Karpas-422 (cell line): ENCODE measurements at regions not wholly inside any gene's neighbourhood (a gene's known extent, or its start where the extent isn't known, plus 50 kb on each side); places are given as distances from the start of the nearest gene placed in this dataset.

Experiments used
- DNase-seq: peaks from one replicate; pipeline ENCODE4 v3.0.0-alpha.2; 2015
- H2AFZ ChIP-seq: fragments of 200-600 bp; sonication (generic); 2 replicates; pipeline ENCODE4 v1.6.1; 2014; ENCODE audit warnings: antibody characterized with exemption, low read length, mixed read lengths
- H3K27ac ChIP-seq: fragments of 200-600 bp; sonication (generic); 2 replicates; pipeline ENCODE4 v1.5.1; 2014; ENCODE audit warnings: mild to moderate bottlenecking, low read length, moderate library complexity
- H3K27me3 ChIP-seq: fragments of 200-600 bp; sonication (generic); 2 replicates; pipeline ENCODE4 v1.6.1; 2014; ENCODE audit warnings: low read length, mixed read lengths
- H3K36me3 ChIP-seq: fragments of 200-600 bp; sonication (generic); 2 replicates; pipeline ENCODE4 v1.6.1; 2014; ENCODE audit warnings: low read length, mixed read lengths; ENCODE audit not compliant: insufficient read depth
- H3K4me1 ChIP-seq: fragments of 200-600 bp; sonication (generic); 2 replicates; pipeline ENCODE4 v1.6.1; 2014; ENCODE audit warnings: mild to moderate bottlenecking, low read length, mixed read lengths
- H3K4me2 ChIP-seq: fragments of 200-600 bp; sonication (generic); 2 replicates; pipeline ENCODE4 v1.6.1; 2014; ENCODE audit warnings: low read length, low read depth, mild to moderate bottlenecking; ENCODE audit not compliant: poor library complexity, severe bottlenecking
- H3K4me3 ChIP-seq: fragments of 200-600 bp; sonication (generic); 2 replicates; pipeline ENCODE4 v1.5.1; 2014; ENCODE audit warnings: mild to moderate bottlenecking, antibody characterized with exemption, low read length, mixed read lengths
- H3K79me2 ChIP-seq: fragments of 200-600 bp; sonication (generic); 2 replicates; pipeline ENCODE4 v1.6.1; 2014; ENCODE audit warnings: mild to moderate bottlenecking, low read length, mixed read lengths
- H3K9ac ChIP-seq: fragments of 200-600 bp; sonication (generic); 2 replicates; pipeline ENCODE4 v1.6.0; 2014; ENCODE audit warnings: low read length
- H3K9me2 ChIP-seq: fragments of 200-600 bp; sonication (generic), shearing (Covaris generic); replicated peaks from 2 replicates; pipeline ENCODE4 v1.6.0; 2014; ENCODE audit warnings: mild to moderate bottlenecking, low read length, moderate library complexity; ENCODE audit not compliant: insufficient read depth
- H3K9me3 ChIP-seq: fragments of 300-700, 200-600 bp; sonication (generic); 2 replicates; pipeline ENCODE4 v1.6.1; 2014; ENCODE audit warnings: low read length, mixed read lengths
- H4K20me1 ChIP-seq: fragments of 200-600 bp; sonication (generic); 2 replicates; pipeline ENCODE4 v1.6.1; 2014; ENCODE audit warnings: mild to moderate bottlenecking, antibody characterized with exemption, low read length, low read depth; ENCODE audit not compliant: insufficient read depth

- H3K27me3 ChIP-seq = no peaks in the 10 kb centered on the region
- no peaks in the 10 kb centered on the region for H3K4me1 ChIP-seq
- no peak overlapping the region for H3K4me2 ChIP-seq
- H4K20me1 ChIP-seq = no peaks in the 10 kb centered on the region
- H3K9ac ChIP-seq = no peak overlapping the region
- no peak for DNase-seq
- H3K79me2 ChIP-seq = no peaks in the 10 kb centered on the region
- no peaks in the 10 kb centered on the region for H3K36me3 ChIP-seq
- H3K9me2 ChIP-seq = no peaks in the 10 kb centered on the region
- H2AFZ ChIP-seq = no peak overlapping the region
- no peak overlapping the region for H3K27ac ChIP-seq
- no peaks in the 10 kb centered on the region for H3K9me3 ChIP-seq
- no peak overlapping the region for H3K4me3 ChIP-seq
Measured at GRCh38 chrX:151796576-151796975, 62.0 kb downstream of the CNGA2 start.

DNA sequence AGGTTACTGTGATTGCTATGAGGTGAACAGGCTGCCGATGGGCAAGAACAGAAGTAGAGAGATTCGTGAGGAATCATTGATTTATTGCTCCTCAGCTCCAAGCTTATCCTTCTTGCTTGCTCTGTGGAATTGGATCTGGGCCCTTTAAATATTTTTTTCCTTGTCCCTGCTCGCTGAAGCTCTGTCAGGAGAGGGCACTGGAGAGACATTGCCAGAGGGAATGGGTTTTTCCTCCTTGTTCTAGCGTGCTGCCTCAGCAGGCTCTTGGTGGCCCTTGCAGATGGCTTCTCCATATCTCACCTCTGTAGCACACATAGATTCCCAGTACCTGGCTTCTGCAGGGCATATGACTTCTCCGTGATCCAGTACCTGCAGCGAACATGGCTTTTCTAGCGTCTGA is 67.4 kb downstream of the CNGA2 start:
- no peak overlapping the region for H3K4me2 ChIP-seq
- H4K20me1 ChIP-seq = no peaks in the 10 kb centered on the region
- no peaks in the 10 kb centered on the region for H3K9me3 ChIP-seq
- H3K79me2 ChIP-seq = no peaks in the 10 kb centered on the region
- H2AFZ ChIP-seq = no peak overlapping the region
- no peak for DNase-seq
- no peaks in the 10 kb centered on the region for H3K36me3 ChIP-seq
- no peak overlapping the region for H3K27ac ChIP-seq
- no peaks in the 10 kb centered on the region for H3K27me3 ChIP-seq
- H3K9ac ChIP-seq = no peak overlapping the region
- no peak overlapping the region for H3K4me3 ChIP-seq
- H3K4me1 ChIP-seq = no peaks in the 10 kb centered on the region
- no peaks in the 10 kb centered on the region for H3K9me2 ChIP-seq

GRCh38 chrX:151806967-151807540 is 72.5 kb downstream of the CNGA2 start:
- no peak overlapping the region for H2AFZ ChIP-seq
- H3K4me1 ChIP-seq = no peaks in the 10 kb centered on the region

DNA sequence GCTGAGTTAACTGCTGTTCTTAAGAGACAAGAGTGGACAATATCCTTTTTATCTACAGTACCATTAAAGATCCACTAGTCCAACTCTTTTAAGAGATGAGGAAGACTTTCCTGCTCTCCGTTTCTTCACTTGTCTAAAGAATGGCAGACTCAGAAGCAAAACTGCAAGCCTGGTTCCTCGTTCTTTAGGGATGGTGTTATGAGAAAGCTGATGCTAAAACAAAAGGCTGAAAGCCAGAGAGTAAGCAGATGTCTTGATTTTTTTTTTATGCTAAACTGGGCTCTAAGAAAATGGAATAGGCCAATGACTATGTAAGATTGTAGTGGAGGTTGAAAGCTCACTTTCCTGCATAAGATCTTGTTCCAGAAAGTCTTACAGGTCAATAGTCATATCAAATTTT is 78.1 kb downstream of the CNGA2 start:
- no peak overlapping the region for H3K4me2 ChIP-seq
- H3K4me1 ChIP-seq = no peaks in the 10 kb centered on the region
- H3K4me3 ChIP-seq = no peak overlapping the region
- H4K20me1 ChIP-seq = no peaks in the 10 kb centered on the region
- no peaks in the 10 kb centered on the region for H3K9me2 ChIP-seq
- no peak overlapping the region for H3K9ac ChIP-seq
- H3K9me3 ChIP-seq = no peaks in the 10 kb centered on the region
- no peaks in the 10 kb centered on the region for H3K79me2 ChIP-seq
- H3K36me3 ChIP-seq = no peaks in the 10 kb centered on the region
- DNase-seq = no peak
- no peaks in the 10 kb centered on the region for H3K27me3 ChIP-seq
- no peak overlapping the region for H3K27ac ChIP-seq
- H2AFZ ChIP-seq = no peak overlapping the region

More at GRCh38 chrX:151806967-151807540, 72.5 kb downstream of the CNGA2 start:
- no peaks in the 10 kb centered on the region for H3K36me3 ChIP-seq
- DNase-seq = no peak
- H3K9me2 ChIP-seq = no peaks in the 10 kb centered on the region
- H3K4me3 ChIP-seq = no peak overlapping the region
- H4K20me1 ChIP-seq = no peaks in the 10 kb centered on the region
- H3K4me2 ChIP-seq = no peak overlapping the region
- H3K9ac ChIP-seq = no peak overlapping the region
- H3K9me3 ChIP-seq = no peaks in the 10 kb centered on the region
- no peak overlapping the region for H3K27ac ChIP-seq
- no peaks in the 10 kb centered on the region for H3K79me2 ChIP-seq
- no peaks in the 10 kb centered on the region for H3K27me3 ChIP-seq

- Histone ChIP-seq H3K9me2 (no peaks in the 10 kb centered on the region), H3K27ac (no peak overlapping the region), H3K27me3 (no peaks in the 10 kb centered on the region), H3K9ac (no peak overlapping the region), H2AFZ (no peak overlapping the region), H3K4me1 (no peaks in the 10 kb centered on the region), H3K4me2 (no peak overlapping the region), H3K4me3 (no peak overlapping the region), H3K79me2 (no peaks in the 10 kb centered on the region), H3K9me3 (no peaks in the 10 kb centered on the region), H4K20me1 (no peaks in the 10 kb centered on the region), H3K36me3 (no peaks in the 10 kb centered on the region)
- DNase-seq = no peak
Measured at GRCh38 chrX:151814767-151815166, 80.2 kb downstream of the CNGA2 start.

DNA sequence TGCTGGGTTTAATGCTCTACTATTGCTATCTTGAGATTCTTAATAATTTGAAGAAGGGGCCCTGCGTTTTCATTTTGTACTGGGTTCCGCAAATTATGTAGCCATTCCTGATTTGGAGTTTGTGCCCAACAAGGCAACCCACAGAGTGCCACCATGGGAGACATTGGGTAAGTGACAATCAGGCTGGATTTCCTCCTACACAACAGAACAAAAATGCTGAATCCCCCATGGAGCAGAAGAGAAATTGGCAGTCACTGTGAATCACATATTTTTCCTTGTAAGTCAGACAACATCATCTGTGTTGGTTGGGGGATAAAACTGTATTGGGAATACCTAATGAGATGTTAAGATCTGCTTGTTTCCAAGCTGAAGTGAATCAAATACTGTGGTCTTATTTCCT is 80.9 kb downstream of the CNGA2 start:
- no peak overlapping the region for H3K4me3 ChIP-seq
- no peak overlapping the region for H3K27ac ChIP-seq
- H3K4me2 ChIP-seq = no peak overlapping the region
- H3K27me3 ChIP-seq = no peaks in the 10 kb centered on the region
- H3K9ac ChIP-seq = no peak overlapping the region
- no peaks in the 10 kb centered on the region for H4K20me1 ChIP-seq
- H3K4me1 ChIP-seq = no peaks in the 10 kb centered on the region
- H3K9me3 ChIP-seq = no peaks in the 10 kb centered on the region
- H3K79me2 ChIP-seq = no peaks in the 10 kb centered on the region
- no peaks in the 10 kb centered on the region for H3K9me2 ChIP-seq
- DNase-seq = no peak
- no peak overlapping the region for H2AFZ ChIP-seq
- H3K36me3 ChIP-seq = no peaks in the 10 kb centered on the region

- no peak overlapping the region for H3K4me3 ChIP-seq
- no peaks in the 10 kb centered on the region for H3K9me3 ChIP-seq
- no peak overlapping the region for H2AFZ ChIP-seq
- no peak for DNase-seq
- no peaks in the 10 kb centered on the region for H4K20me1 ChIP-seq
- no peak overlapping the region for H3K4me2 ChIP-seq
- no peak overlapping the region for H3K9ac ChIP-seq
- H3K79me2 ChIP-seq = no peaks in the 10 kb centered on the region
- H3K27ac ChIP-seq = no peak overlapping the region
- H3K4me1 ChIP-seq = no peaks in the 10 kb centered on the region
- H3K9me2 ChIP-seq = no peaks in the 10 kb centered on the region
- H3K36me3 ChIP-seq = no peaks in the 10 kb centered on the region
- H3K27me3 ChIP-seq = no peaks in the 10 kb centered on the region
Measured at GRCh38 chrX:151816934-151817333, 82.4 kb downstream of the CNGA2 start.

GRCh38 chrX:151818828-151819227 is 84.3 kb downstream of the CNGA2 start:
- Histone ChIP-seq H2AFZ (no peak overlapping the region), H3K4me3 (no peak overlapping the region), H3K4me1 (no peaks in the 10 kb centered on the region), H3K9me3 (no peaks in the 10 kb centered on the region), H3K79me2 (no peaks in the 10 kb centered on the region), H3K9ac (no peak overlapping the region), H3K27me3 (no peaks in the 10 kb centered on the region), H3K27ac (no peak overlapping the region), H4K20me1 (no peaks in the 10 kb centered on the region), H3K9me2 (no peaks in the 10 kb centered on the region), H3K4me2 (no peak overlapping the region), H3K36me3 (no peaks in the 10 kb centered on the region)
- no peak for DNase-seq

- Histone ChIP-seq H3K27me3 (no peaks in the 10 kb centered on the region), H3K4me3 (no peak overlapping the region), H3K4me2 (no peak overlapping the region), H2AFZ (no peak overlapping the region), H4K20me1 (no peaks in the 10 kb centered on the region), H3K79me2 (no peaks in the 10 kb centered on the region), H3K9ac (no peak overlapping the region), H3K9me2 (no peaks in the 10 kb centered on the region), H3K9me3 (no peaks in the 10 kb centered on the region), H3K27ac (no peak overlapping the region), H3K36me3 (no peaks in the 10 kb centered on the region), H3K4me1 (no peaks in the 10 kb centered on the region)
- no peak for DNase-seq
Measured at GRCh38 chrX:151821226-151821625, 86.7 kb downstream of the CNGA2 start.
